HEK293 (cell line): ENCODE measurements at regions not wholly inside any gene's neighbourhood (a gene's known extent, or its start where the extent isn't known, plus 50 kb on each side); places are given as distances from the start of the nearest gene placed in this dataset.
"Not testable (repeated sequence)": the region's sequence is repeated elsewhere in the genome, so short reads cannot be mapped to it uniquely, and the experiment has no call there.

Experiments
- OSR2 ChIP-seq: fragments of 450-650 bp; formaldehyde crosslinking; IDR thresholded peaks from 2 replicates; pipeline ENCODE4 v1.5.1; 2016; ENCODE audit warnings: missing biosample characterization, missing genetic modification characterization
- SCRT1 ChIP-seq: fragments of 450-650 bp; formaldehyde crosslinking; IDR thresholded peaks from 2 replicates; pipeline ENCODE4 v1.5.1; 2016; ENCODE audit warnings: missing biosample characterization, missing genetic modification characterization, borderline replicate concordance
- SP2 ChIP-seq: fragments of 450-650 bp; formaldehyde crosslinking; IDR thresholded peaks from 2 replicates; pipeline ENCODE4 v1.5.1; 2016; ENCODE audit warnings: missing biosample characterization, missing genetic modification characterization
- YY1 ChIP-seq: fragments of 450-650 bp; formaldehyde crosslinking; IDR thresholded peaks from 2 replicates; pipeline ENCODE4 v1.5.1; 2018; ENCODE audit warnings: missing biosample characterization, missing genetic modification characterization
- ZNF114 ChIP-seq: fragments of 450-650 bp; formaldehyde crosslinking; IDR thresholded peaks from 2 replicates; pipeline ENCODE4 v1.5.0; 2017; ENCODE audit warnings: missing biosample characterization, missing genetic modification characterization
- ZNF138 ChIP-seq: fragments of 450-650 bp; formaldehyde crosslinking; IDR thresholded peaks from 2 replicates; pipeline ENCODE4 v1.5.1; 2016; ENCODE audit warnings: missing biosample characterization, missing genetic modification characterization, borderline replicate concordance
- ZNF223 ChIP-seq: fragments of 450-650 bp; formaldehyde crosslinking; IDR thresholded peaks from 2 replicates; pipeline ENCODE4 v1.5.1; 2016; ENCODE audit warnings: missing biosample characterization, missing genetic modification characterization
- ZNF23 ChIP-seq: fragments of 450-650 bp; formaldehyde crosslinking; IDR thresholded peaks from 2 replicates; pipeline ENCODE4 v1.5.1; 2016; ENCODE audit warnings: missing biosample characterization, missing genetic modification characterization, borderline replicate concordance
- ZNF350 ChIP-seq: fragments of 450-650 bp; formaldehyde crosslinking; IDR thresholded peaks from 2 replicates; pipeline ENCODE4 v1.5.0; 2017; ENCODE audit warnings: missing biosample characterization, mild to moderate bottlenecking, missing genetic modification characterization
- ZNF623 ChIP-seq: fragments of 450-650 bp; formaldehyde crosslinking; IDR thresholded peaks from 2 replicates; pipeline ENCODE4 v1.5.1; 2016; ENCODE audit warnings: missing biosample characterization, missing genetic modification characterization
- ZNF701 ChIP-seq: fragments of 450-650 bp; formaldehyde crosslinking; IDR thresholded peaks from 2 replicates; pipeline ENCODE4 v1.5.1; 2016; ENCODE audit warnings: missing biosample characterization, missing genetic modification characterization
- ZNF776 ChIP-seq: fragments of 450-650 bp; formaldehyde crosslinking; IDR thresholded peaks from 2 replicates; pipeline ENCODE4 v1.5.0; 2017; ENCODE audit warnings: missing biosample characterization, missing genetic modification characterization, borderline replicate concordance
- ZNF830 ChIP-seq: fragments of 450-650 bp; IDR thresholded peaks from 2 replicates; pipeline ENCODE4 v1.5.0; 2018; ENCODE audit warnings: missing biosample characterization, missing genetic modification characterization, low read depth, mild to moderate bottlenecking, moderate library complexity
- TF ChIP-seq, protein P1 (sequence below): fragments of 450-650 bp; formaldehyde crosslinking; IDR thresholded peaks from 2 replicates; pipeline ENCODE4 v1.5.1; 2016; ENCODE audit warnings: missing biosample characterization, missing genetic modification characterization

DNA sequence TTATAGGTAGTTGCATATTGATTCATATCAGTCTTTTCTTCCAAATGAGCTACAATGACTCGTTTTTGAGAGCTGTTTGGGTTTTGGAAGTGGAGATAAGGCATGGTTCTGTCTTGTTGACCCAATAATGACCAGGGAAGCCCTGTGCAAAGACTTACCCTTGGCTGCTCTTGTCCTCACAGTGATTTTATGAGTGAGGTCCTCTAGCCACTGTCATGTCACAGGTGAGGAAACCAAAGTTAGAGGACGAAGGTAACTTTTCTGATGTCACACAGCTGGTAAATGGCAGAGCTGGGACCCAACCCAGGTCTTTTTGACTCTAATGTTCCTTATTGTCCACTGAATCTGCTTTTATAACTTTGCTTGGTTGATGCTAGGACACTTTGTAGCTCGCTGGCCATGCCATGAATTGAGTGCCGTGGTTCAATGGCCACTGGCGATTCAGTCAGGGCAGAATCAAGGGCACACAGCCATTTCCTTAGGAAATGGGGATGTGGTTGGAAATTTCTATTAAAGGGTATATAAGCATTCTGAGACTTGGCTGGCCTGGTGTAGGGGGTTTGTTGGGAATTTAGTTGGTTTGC is 249.1 kb downstream of the GOLGA6L6 start:
- TF ChIP-seq, protein P1, sequence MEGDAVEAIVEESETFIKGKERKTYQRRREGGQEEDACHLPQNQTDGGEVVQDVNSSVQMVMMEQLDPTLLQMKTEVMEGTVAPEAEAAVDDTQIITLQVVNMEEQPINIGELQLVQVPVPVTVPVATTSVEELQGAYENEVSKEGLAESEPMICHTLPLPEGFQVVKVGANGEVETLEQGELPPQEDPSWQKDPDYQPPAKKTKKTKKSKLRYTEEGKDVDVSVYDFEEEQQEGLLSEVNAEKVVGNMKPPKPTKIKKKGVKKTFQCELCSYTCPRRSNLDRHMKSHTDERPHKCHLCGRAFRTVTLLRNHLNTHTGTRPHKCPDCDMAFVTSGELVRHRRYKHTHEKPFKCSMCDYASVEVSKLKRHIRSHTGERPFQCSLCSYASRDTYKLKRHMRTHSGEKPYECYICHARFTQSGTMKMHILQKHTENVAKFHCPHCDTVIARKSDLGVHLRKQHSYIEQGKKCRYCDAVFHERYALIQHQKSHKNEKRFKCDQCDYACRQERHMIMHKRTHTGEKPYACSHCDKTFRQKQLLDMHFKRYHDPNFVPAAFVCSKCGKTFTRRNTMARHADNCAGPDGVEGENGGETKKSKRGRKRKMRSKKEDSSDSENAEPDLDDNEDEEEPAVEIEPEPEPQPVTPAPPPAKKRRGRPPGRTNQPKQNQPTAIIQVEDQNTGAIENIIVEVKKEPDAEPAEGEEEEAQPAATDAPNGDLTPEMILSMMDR (tag by site-specific recombination): not testable (repeated sequence)
- TF ChIP-seq ZNF138 (tag by site-specific recombination); OSR2; ZNF114 (tag by site-specific recombination); SP2 (tag by site-specific recombination); ZNF23 (tag by site-specific recombination); ZNF623 (tag by site-specific recombination); ZNF776 (tag by site-specific recombination); SCRT1 (tag by site-specific recombination); ZNF830 (tag by site-specific recombination); ZNF350 (tag by site-specific recombination); YY1 (tag by site-specific recombination); ZNF223 (tag by site-specific recombination); ZNF701 (tag by site-specific recombination): not testable (repeated sequence)
